ENCODE measurements at regions not wholly inside any gene's neighbourhood (a gene's known extent, or its start where the extent isn't known, plus 50 kb on each side); places are given as distances from the start of the nearest gene placed in this dataset.
A peak's percentile ranks its signal among the peaks of the same experiment; 100 is the strongest.

- TF ChIP-seq ZNF565 (CRISPR knock-in tag; conservative IDR thresholded peaks at IDR 0.05; ENCODE audit: low read depth) = no peak
- no peak for TF ChIP-seq CSRNP3 (CRISPR knock-in tag; IDR thresholded peaks at IDR 0.05)
- TF ChIP-seq CREB5 (CRISPR knock-in tag; IDR thresholded peaks at IDR 0.05; ENCODE audit: low read depth) = no peak
- no peak for TF ChIP-seq ISL1 (CRISPR knock-in tag; IDR thresholded peaks at IDR 0.05)
Measured at GRCh38 chr10:32204606-32205005, 142.4 kb downstream of the EPC1 start (continued).

- TF ChIP-seq ESRRG (CRISPR knock-in tag; IDR thresholded peaks at IDR 0.05) (no peak), CREB5 (CRISPR knock-in tag; IDR thresholded peaks at IDR 0.05; ENCODE audit: low read depth) (no peak), CSDC2 (CRISPR knock-in tag; IDR thresholded peaks at IDR 0.05) (no peak), ARNTL (CRISPR knock-in tag; IDR thresholded peaks at IDR 0.05; ENCODE audit: borderline replicate concordance, low read depth) (no peak), ZC3H10 (CRISPR knock-in tag; IDR thresholded peaks at IDR 0.05) (no peak), ZFP30 (CRISPR knock-in tag; IDR thresholded peaks at IDR 0.05) (no peak), SNAI2 (CRISPR knock-in tag; IDR thresholded peaks at IDR 0.05) (no peak), ZNF565 (CRISPR knock-in tag; conservative IDR thresholded peaks at IDR 0.05; ENCODE audit: low read depth) (no peak), POU6F1 (CRISPR knock-in tag; IDR thresholded peaks at IDR 0.05; ENCODE audit: borderline replicate concordance, low read depth) (no peak), CSRNP3 (CRISPR knock-in tag; IDR thresholded peaks at IDR 0.05) (no peak), ZFP3 (CRISPR knock-in tag; IDR thresholded peaks at IDR 0.05) (no peak), ISL1 (CRISPR knock-in tag; IDR thresholded peaks at IDR 0.05) (no peak), BACH2 (CRISPR knock-in tag; IDR thresholded peaks at IDR 0.05; ENCODE audit: borderline replicate concordance) (no peak), OSR1 (CRISPR knock-in tag; IDR thresholded peaks at IDR 0.05) (no peak), GLIS3 (CRISPR knock-in tag; IDR thresholded peaks at IDR 0.05) (no peak), TCF4 (CRISPR knock-in tag; IDR thresholded peaks at IDR 0.05; ENCODE audit: borderline replicate concordance) (no peak), ZNF70 (CRISPR knock-in tag; IDR thresholded peaks at IDR 0.05) (no peak), RARB (CRISPR knock-in tag; IDR thresholded peaks at IDR 0.05) (no peak)
- no peak for ATAC-seq
Measured at GRCh38 chr10:32199714-32200394, 143.6 kb upstream of the KIF5B start.

GRCh38 chr10:32197423-32197822, 141.2 kb upstream of the KIF5B start:
- TF ChIP-seq PATZ1 (CRISPR knock-in tag; IDR thresholded peaks at IDR 0.05; ENCODE audit: borderline replicate concordance) (peak; percentile 49; the same call in 1 of the 2 replicates), ISL1 (CRISPR knock-in tag; IDR thresholded peaks at IDR 0.05) (no peak)
- ATAC-seq = no peak

Data from SK-N-SH treated with all-trans-retinoic acid at 6 μM for 48 hours (cell line).